Activated CD8-positive, alpha-beta T cell treated with anti-CD3 and anti-CD28 coated beads for 36 hours (primary cell): ENCODE measurements at regions not wholly inside any gene's neighbourhood (a gene's known extent, or its start where the extent isn't known, plus 50 kb on each side); places are given as distances from the start of the nearest gene placed in this dataset.

ENCODE experiments used
- ATAC-seq: fragments of 200-7000 bp; cut with Tn5 transposase; one replicate; pipeline ENCODE4 v1.10.0; 2021; ENCODE audit warnings: mild to moderate bottlenecking, moderate library complexity
- CTCF ChIA-PET: fragments of 350-600 bp; sonication (Branson Sonifier 250); formaldehyde crosslinking; loops from one replicate; lab custom pipeline; 2021; ENCODE audit warnings: antibody characterized with exemption; lab: Charles Lee
- POLR2A ChIA-PET: fragments of 350-600 bp; sonication (Branson Sonifier 250); formaldehyde crosslinking; loops from one replicate; lab custom pipeline; 2021; ENCODE audit warnings: antibody characterized with exemption; lab: Charles Lee
- DNase-seq: peaks from one replicate; pipeline ENCODE4 v3.0.0-alpha.2; 2020
- H3K27ac Mint-ChIP-seq: one replicate; pipeline ENCODE4 v1.8.0; 2021; ENCODE audit warnings: mild to moderate bottlenecking, mixed read lengths
- H3K27me3 Mint-ChIP-seq: one replicate; pipeline ENCODE4 v1.8.0; 2021; ENCODE audit warnings: mixed read lengths
- H3K36me3 Mint-ChIP-seq: one replicate; pipeline ENCODE4 v1.8.0; 2021; ENCODE audit warnings: low read depth, mixed read lengths
- H3K4me1 Mint-ChIP-seq: one replicate; pipeline ENCODE4 v1.8.0; 2021; ENCODE audit warnings: low read depth, mixed read lengths
- H3K4me3 Mint-ChIP-seq: one replicate; pipeline ENCODE4 v1.8.0; 2021; ENCODE audit warnings: mild to moderate bottlenecking, moderate library complexity, mixed read lengths
- H3K9me3 Mint-ChIP-seq: one replicate; pipeline ENCODE4 v1.8.0; 2021; ENCODE audit warnings: mixed read lengths
- CTCF ChIP-seq: fragments of 200-600 bp; IDR thresholded peaks from one replicate; pipeline ENCODE4 v1.8.0; 2022; ENCODE audit warnings: antibody characterized with exemption, mild to moderate bottlenecking
- intact Hi-C: fragments of 100-400 bp; cut with micrococcal nuclease; formaldehyde crosslinking; loops from one replicate; pipeline ENCODE4 v1.10.0; 2022

- no peak overlapping the region for H3K4me3 Mint-ChIP-seq
- no peaks in the 10 kb centered on the region for H3K9me3 Mint-ChIP-seq
- intact Hi-C loops = no loop called here
- no peaks in the 10 kb centered on the region for H3K4me1 Mint-ChIP-seq
- DNase-seq (no peak), ATAC-seq (no peak)
- POLR2A ChIA-PET = no interaction called here
- CTCF ChIA-PET = no interaction called here
- no peaks in the 10 kb centered on the region for H3K36me3 Mint-ChIP-seq
- H3K27ac Mint-ChIP-seq = no peak overlapping the region
- H3K27me3 Mint-ChIP-seq = peaks cover 8% of the 10 kb centered on the region
- no peak for TF ChIP-seq CTCF
These were observed 259.6 kb downstream of the C4orf33 start for GRCh38 chr4:129355516-129355915.

- no peaks in the 10 kb centered on the region for H3K36me3 Mint-ChIP-seq
- no peaks in the 10 kb centered on the region for H3K9me3 Mint-ChIP-seq
- TF ChIP-seq CTCF = no peak
- no peaks in the 10 kb centered on the region for H3K4me1 Mint-ChIP-seq
- ChIA-PET POLR2A (no interaction called here), CTCF (interaction anchor here (0.7 to 8.1 kb wide), 2 partner anchors 54 to 282 kb away, joined by 3 to 39 read pairs; no protein-coding TSS in a partner anchor)
- ATAC-seq = no peak
- no peak overlapping the region for H3K4me3 Mint-ChIP-seq
- DNase-seq = no peak
- intact Hi-C loops = no loop called here
- no peak overlapping the region for H3K27ac Mint-ChIP-seq
- peaks cover 4% of the 10 kb centered on the region for H3K27me3 Mint-ChIP-seq
These were observed 262.6 kb downstream of the C4orf33 start for GRCh38 chr4:129358571-129358970.

- no peak overlapping the region for H3K4me3 Mint-ChIP-seq
- H3K27me3 Mint-ChIP-seq = peaks cover 2% of the 10 kb centered on the region
- H3K4me1 Mint-ChIP-seq = no peaks in the 10 kb centered on the region
- ATAC-seq (no peak), DNase-seq (no peak)
- no peaks in the 10 kb centered on the region for H3K9me3 Mint-ChIP-seq
- intact Hi-C loops = no loop called here
- no peaks in the 10 kb centered on the region for H3K36me3 Mint-ChIP-seq
- CTCF ChIA-PET = interaction anchor here (8.1 kb wide), 1 partner anchor 282 kb away, joined by 39 read pairs; no protein-coding TSS in a partner anchor
- no peak for TF ChIP-seq CTCF
- POLR2A ChIA-PET = no interaction called here
- no peak overlapping the region for H3K27ac Mint-ChIP-seq
These were observed 263.5 kb downstream of the C4orf33 start for GRCh38 chr4:129359461-129359860.

GRCh38 chr4:129362691-129363274 is 266.8 kb downstream of the C4orf33 start:
- Mint-ChIP-seq H3K27ac (no peak overlapping the region), H3K27me3 (no peaks in the 10 kb centered on the region), H3K4me3 (no peak overlapping the region), H3K36me3 (no peaks in the 10 kb centered on the region), H3K4me1 (no peaks in the 10 kb centered on the region), H3K9me3 (no peaks in the 10 kb centered on the region)
- DNase-seq = peak; percentile 69
- peak; percentile 37 for ATAC-seq
- POLR2A ChIA-PET = no interaction called here
- CTCF ChIA-PET = interaction anchor here (0.6 to 8.1 kb wide), 13 partner anchors 9 to 421 kb away, joined by 3 to 39 read pairs (median 4); no protein-coding TSS in a partner anchor
- TF ChIP-seq CTCF = peak; percentile 85
- intact Hi-C loops = loop anchor here (2.0 kb wide), 1 partner anchor 278 kb away; no protein-coding TSS in a partner anchor

- Mint-ChIP-seq H3K27me3 (peaks cover 4% of the 10 kb centered on the region), H3K4me1 (no peaks in the 10 kb centered on the region), H3K27ac (no peak overlapping the region), H3K9me3 (no peaks in the 10 kb centered on the region), H3K36me3 (no peaks in the 10 kb centered on the region), H3K4me3 (no peak overlapping the region)
- DNase-seq (no peak), ATAC-seq (no peak)
- no peak for TF ChIP-seq CTCF
- ChIA-PET POLR2A (no interaction called here), CTCF (interaction anchor here (2.2 to 8.1 kb wide), 2 partner anchors 9 to 276 kb away, joined by 5 to 39 read pairs; no protein-coding TSS in a partner anchor)
- intact Hi-C loops = no loop called here
These were observed 268.9 kb downstream of the C4orf33 start for GRCh38 chr4:129364747-129365452.
